CD4-positive, alpha-beta T cell treated with Interleukin-17A for 1 hour (primary cell): ENCODE measurements at regions not wholly inside any gene's neighbourhood (a gene's known extent, or its start where the extent isn't known, plus 50 kb on each side); places are given as distances from the start of the nearest gene placed in this dataset.

Experiments
- DNase-seq: peaks from one replicate; pipeline ENCODE4 v3.0.0-alpha.2; 2020

DNA sequence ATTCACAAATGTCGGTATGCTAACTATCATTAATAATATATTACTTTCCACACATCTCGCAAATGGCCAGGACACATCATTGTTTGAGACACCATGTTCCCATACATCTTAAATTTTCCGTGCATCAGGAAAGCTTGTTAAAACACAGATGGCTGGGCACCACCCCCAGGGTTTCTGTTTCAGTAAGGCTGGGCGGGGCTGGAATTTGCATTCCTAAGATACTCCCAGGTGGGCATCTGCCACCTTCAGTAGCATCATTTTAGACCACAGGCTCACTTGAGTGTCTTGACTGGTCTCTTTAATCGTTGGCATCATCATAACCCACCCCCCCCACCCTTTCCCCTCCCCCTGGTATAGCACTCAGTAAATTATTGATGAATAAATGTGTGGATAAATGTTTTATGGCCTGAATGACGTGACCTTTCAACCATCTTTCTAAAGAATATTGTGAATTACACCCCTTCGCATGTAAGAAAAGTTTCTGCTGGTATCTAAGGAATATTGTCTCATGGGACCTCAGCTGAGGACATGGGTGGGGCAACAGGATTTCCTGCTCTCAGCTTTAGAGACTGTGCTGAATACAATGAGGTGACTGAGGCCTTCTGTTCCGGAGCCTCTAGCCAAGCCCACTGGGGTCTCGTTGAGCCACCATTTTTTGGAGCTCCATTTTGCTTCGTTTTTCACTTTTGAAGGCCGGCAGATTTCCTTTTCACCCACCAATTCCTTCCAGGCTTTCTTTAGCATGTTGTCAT is 124.1 kb upstream of the NEDD9 start:
- peak; percentile 35 for DNase-seq

GRCh38 chr6:11353921-11354389 is 121.5 kb upstream of the NEDD9 start:
- peak; percentile 47 for DNase-seq

DNA sequence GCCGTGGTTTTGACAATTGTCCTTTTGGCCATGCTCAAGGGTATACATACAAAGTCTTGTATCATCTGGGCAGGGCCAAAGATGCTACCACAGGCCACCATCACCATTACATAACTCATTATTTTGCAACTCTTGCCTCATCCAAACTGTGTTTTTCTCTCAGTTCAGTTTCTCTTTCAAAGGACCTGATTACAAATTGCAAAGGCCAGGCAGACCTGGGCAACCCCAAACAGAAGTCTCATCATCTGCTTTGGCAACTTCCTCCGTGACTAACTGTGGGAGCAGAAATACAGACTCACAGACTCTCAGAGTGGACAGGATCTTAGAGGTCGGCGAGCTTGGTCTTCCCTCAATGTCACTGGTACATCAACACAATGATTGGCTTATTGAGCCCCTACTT is 117.8 kb upstream of the NEDD9 start:
- peak; percentile 38 for DNase-seq

DNA sequence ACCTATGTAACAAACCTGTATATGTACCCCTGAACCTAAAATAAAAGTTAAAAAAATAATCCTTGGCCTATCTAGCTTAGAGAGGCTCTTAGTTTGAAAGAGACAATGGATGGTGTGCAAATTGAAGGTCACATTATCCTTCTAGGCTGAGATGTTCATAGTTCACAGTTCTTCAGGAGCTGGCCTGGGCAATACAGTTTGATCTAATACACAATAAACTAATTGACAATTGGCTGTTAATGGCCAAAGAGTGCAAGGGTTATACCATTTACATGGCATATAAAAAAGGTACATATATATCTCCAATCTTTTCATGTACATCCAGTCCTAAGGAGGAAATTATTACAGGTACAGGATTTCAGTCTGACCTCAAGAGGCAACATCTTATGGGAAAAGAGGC is 117.4 kb upstream of the NEDD9 start:
- no peak for DNase-seq

DNA sequence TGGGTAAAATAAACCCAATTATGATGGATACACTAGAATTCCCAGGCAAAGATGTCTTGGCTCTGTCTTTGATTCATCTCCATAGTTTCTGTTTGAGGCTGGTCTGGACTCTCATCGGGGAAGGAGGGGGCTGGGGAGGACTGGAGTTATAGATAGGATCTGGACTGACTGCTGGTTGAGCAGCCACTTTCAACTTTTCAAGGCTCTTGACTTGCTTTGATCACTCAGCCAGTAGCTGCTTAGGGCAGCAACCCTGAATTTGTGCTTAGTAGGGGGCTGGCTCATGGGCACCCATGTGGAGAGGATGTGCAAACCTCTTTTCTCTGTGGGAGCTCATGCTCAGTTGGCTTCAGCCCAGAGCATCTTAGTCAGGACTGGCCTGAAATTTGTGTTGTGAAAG is 114.0 kb upstream of the NEDD9 start:
- no peak for DNase-seq

DNA sequence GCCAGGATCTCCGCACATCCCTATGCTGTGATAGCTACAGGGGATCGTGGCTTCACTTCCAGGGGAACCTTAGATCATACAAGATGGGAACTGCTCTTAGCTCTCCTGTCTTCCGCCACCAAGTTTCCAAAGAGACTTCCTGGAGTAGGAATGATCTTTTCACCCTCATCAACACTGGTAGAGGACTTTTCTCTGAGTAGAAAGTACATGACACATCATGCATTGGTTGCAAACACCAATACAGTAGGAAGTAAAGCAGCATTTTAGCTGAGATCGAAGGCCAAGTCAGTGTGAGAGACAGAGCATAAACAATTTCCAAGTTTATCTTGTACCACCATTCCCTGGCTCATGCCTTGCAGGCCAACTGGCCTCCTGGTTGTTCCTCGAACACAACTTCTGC is 113.1 kb upstream of the NEDD9 start:
- no peak for DNase-seq

- no peak for DNase-seq
These were observed 111.7 kb upstream of the NEDD9 start for GRCh38 chr6:11343963-11344723.

- no peak for DNase-seq
These were observed 109.4 kb upstream of the NEDD9 start for GRCh38 chr6:11341867-11342266.

DNA sequence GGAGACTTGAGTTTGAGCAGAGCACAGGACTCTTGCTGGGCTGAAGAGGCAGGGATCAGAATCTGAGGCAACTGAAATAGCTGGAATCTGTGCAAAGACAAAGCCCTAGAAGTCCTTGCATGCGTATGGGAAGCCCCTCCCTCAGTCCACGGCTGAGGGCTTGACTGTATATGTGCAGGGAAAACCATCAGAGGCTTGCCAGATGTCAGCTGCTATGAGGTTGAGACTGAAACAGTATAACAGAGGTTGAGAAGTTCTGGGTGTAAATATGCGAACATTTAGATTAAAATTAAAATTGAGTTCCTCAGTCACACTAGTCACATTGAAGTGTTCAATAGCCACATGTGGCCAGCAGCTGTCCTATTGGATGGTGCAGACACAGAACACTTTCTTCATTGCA is 108.8 kb upstream of the NEDD9 start:
- no peak for DNase-seq

GRCh38 chr6:11339380-11339779 is 106.9 kb upstream of the NEDD9 start:
- DNase-seq: no peak

GRCh38 chr6:11337306-11337705 is 104.8 kb upstream of the NEDD9 start:
- DNase-seq: no peak

- DNase-seq: no peak
These were observed 103.4 kb upstream of the NEDD9 start for GRCh38 chr6:11335826-11336225.

DNA sequence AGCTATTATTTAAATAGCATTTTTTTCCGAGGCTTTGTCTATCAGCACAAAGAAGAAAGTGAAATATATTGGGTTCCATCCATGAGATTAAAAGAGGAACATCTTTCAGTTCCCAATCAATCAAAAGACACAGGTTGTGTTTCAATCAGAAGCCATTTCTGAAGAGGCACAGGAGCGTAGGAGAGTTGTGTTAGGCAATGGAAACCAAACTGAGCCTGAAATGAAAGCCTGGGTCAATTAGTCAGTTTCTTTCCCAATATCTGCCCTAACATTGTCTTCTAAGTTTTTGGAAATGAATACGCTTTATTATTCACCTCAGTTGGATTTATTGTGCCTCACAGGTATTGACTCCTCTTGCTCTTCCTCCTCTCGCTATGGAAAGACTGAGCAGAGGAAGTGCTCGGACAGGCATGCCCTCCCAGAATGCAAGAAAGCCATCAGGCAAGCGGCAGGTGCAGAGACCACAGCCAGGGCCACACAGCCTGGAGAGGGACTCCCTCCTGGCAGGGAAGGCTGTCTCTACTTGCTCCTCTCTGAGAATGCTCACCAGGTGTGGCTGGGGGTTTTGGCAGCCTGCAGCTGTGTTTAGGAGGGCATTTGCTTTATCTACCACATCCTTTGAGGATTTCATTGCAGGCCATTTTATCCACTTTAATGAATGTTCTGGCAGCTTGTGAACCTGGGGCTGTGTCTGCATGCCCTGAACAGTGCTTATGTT is 100.8 kb upstream of the NEDD9 start:
- DNase-seq: no peak

DNA sequence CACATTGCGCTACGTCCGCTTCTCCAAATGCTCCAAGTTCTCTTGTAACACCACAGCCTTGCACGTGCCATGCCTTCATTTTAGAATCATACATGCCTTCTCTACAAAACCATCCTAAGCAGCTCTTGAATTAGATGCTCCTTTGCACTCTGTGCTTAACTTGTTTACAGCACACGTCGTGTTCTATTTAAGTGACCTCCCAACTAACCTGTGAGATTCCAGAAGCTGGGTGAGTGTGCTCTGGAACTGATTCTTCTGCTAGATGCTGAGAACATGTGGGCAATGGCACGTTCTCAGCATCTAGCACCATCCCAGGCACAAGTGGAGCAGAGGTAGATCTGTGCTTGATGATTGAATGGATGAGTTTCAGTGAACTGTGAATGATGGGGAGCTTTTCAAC is 100.0 kb upstream of the NEDD9 start:
- no peak for DNase-seq

- no peak for DNase-seq
These were observed 98.6 kb upstream of the NEDD9 start for GRCh38 chr6:11331111-11331510.

DNA sequence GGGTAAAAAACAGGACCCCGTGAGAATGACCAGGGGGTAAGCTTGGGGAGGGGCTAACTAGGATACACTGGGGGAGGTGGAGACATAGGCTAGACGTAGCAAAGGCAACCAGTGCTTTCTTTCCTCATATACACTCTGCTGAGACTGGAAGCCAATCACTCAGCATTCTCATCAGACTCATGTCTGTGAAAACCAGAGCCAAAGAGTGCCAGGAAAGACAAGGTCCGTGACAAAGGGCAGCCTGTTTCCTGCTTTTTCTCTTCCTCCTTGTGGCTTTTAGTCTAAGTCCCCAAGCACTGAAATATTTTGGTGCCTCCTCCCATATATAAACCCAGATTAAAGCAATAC is 97.9 kb upstream of the NEDD9 start:
- no peak for DNase-seq

DNA sequence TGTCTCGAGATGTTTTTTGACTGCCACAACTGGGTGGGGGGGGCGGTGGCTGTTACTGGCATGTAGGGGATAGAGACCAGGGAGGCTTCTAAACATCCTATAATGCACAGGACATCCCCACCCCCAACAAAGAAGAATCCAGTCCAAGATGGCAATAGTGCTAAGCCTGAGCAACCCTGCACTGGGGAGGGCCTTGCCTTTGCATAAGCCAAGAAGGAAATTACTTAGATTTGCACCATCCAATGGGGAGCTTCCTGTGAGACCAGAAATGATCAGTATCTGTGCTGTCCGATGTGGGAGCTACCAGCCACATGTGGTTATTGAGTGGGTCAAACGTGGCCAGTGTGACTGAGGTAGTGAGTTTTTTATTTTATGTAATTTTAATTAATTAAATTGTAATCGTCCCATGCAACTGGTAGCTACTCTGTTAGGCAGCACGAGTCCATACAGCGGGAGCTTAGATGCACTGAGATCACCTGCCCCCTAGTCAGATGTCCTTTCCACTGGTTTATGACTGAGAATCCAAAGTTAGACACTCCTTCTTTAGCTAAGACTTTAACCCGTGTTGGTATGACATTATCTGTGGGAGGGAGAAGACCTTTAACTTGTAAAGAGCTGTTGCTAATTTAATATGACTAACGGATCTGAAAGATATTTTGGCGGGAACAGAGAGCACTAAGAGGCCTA is 97.4 kb upstream of the NEDD9 start:
- DNase-seq: no peak

DNA sequence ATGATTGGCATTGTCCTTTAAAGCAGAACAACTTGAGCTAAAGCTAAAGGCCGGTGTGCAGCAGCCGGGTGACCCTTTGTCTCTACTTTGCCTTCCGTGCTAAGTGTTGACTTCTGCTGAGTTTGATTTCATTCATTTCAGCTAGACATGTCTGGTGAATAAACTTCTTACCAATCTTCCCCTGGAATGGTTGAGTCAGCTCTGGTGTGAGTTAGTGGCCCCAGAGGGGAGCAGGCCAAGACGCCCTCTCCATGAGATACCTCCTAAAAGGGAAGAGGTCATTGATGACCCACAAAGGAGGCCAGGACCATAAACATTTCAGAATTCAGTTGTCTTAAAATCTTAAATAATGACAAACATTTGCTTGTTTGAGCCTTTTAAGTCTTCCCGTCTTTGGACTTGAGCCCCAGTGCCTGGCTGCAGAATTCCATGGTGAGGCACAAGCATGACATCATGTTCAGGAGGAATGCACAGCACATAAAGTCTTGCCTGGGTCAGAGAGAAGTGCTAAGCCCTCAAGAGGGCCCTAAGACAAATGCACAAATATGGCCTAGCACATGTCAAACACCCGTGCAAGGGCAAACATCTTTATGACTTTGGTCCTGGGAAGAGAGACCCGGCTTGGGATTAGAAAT is 96.3 kb upstream of the NEDD9 start:
- DNase-seq: no peak

- DNase-seq: no peak
These were observed 95.5 kb upstream of the NEDD9 start for GRCh38 chr6:11327961-11328360.

DNA sequence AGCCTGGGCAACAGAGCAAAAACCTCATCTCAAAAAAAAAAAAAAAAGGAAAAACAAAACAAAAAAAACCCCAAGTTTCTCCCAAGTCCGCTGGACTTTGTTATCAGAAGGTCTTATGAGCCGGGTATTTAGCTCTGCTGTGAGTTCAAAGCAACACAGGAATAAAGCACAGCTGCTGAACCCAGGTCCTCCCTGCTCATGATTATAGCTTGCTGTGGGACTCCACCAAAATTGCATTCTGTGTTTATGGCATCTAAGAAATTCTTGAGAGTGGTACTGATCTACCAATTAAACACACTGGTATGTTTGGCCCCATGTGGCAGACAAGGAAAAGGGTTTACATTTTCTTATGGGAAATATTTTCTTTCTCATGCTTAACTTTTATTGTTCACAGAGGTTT is 93.6 kb upstream of the NEDD9 start:
- DNase-seq: no peak

DNA sequence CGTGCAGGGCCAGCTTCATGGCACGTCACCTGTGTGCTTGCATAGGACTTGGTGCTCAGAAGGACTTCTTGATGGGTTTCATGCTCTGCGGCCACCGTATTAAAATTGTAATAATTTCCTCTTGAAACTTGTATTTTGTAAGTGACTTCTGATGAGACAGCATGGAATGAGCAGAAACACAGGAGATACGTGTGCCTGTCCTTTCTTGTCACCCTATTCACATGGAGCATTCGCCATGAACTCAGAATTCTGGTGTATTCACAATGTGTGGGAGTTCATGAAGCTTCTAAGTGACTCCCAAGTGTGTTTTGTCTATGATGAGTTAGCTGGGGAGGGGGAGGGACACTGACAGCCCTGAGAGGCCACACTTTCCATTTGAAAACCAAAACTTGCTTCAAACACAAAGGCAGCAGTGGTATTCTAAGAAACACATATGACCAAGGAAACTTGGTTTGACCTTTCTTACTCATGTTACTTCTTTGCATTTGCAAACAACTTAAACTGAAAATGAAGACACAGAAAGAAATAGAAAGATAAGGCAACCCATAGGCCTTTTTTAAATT is 92.1 kb upstream of the NEDD9 start:
- DNase-seq: no peak

DNA sequence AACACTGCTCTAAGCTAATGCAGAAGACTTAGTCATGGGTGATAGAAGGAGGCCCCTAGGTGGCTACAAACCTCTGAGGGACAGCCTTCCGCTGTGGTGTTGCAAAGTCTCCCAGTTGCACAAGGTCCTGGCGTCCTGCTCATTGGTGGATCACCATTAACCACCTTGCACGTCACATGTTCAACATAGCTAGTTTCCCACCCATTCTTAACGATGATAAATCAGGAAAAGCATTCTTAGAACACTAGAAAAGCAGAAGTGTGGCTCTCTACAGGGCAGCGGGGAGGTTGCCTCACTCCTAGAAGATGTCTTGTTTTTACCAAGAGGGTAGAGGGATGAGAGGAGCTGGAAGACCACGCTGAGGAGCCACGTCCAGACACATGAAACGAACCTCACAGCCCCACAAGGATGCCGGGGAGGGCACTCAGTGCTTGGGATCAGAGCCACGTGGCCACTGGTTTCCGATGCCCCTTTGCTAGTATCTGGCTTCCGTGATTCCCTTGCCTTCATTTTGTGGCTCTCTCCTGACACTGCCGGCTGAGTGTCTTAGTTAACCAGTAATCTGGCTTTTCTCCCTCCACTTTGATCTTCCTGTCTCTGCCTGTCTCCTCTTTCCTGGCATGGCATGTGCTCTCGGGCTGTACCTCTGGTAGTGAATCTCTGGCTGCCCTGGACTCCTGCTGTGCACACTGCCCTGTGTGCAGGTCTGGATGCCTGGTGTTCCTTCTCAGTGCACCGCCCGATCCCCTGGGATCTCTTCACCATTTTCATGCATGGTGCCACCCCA is 91.4 kb upstream of the NEDD9 start:
- peak; percentile 36 for DNase-seq
